Ishikawa (cell line): ENCODE measurements at regions not wholly inside any gene's neighbourhood (a gene's known extent, or its start where the extent isn't known, plus 50 kb on each side); places are given as distances from the start of the nearest gene placed in this dataset.

Experiments used
- CEBPB ChIP-seq: IDR thresholded peaks from 2 replicates; pipeline ENCODE4 v1.6.1; 2012
- EGR1 ChIP-seq: IDR thresholded peaks from 2 replicates; pipeline ENCODE4 v1.6.1; 2012
- EP300 ChIP-seq: IDR thresholded peaks from 2 replicates; pipeline ENCODE4 v1.6.1; 2012; ENCODE audit warnings: borderline replicate concordance
- NFIC ChIP-seq: IDR thresholded peaks from 2 replicates; pipeline ENCODE4 v1.6.1; 2012
- RAD21 ChIP-seq: IDR thresholded peaks from 2 replicates; pipeline ENCODE4 v1.6.1; 2012; ENCODE audit warnings: low read depth
- TAF1 ChIP-seq: IDR thresholded peaks from 2 replicates; pipeline ENCODE4 v1.6.1; 2012; ENCODE audit warnings: low read depth, mild to moderate bottlenecking
- TCF12 ChIP-seq: IDR thresholded peaks from 2 replicates; pipeline ENCODE4 v1.6.1; 2012; ENCODE audit warnings: low read depth
- TEAD4 ChIP-seq: IDR thresholded peaks from 2 replicates; pipeline ENCODE4 v1.6.1; 2012
- TF ChIP-seq, protein P1 (sequence below): IDR thresholded peaks from 2 replicates; pipeline ENCODE4 v1.6.1; 2012; ENCODE audit warnings: low read depth, mild to moderate bottlenecking
- TF ChIP-seq, protein P2 (sequence below): IDR thresholded peaks from 2 replicates; pipeline ENCODE4 v1.6.1; 2012

DNA sequence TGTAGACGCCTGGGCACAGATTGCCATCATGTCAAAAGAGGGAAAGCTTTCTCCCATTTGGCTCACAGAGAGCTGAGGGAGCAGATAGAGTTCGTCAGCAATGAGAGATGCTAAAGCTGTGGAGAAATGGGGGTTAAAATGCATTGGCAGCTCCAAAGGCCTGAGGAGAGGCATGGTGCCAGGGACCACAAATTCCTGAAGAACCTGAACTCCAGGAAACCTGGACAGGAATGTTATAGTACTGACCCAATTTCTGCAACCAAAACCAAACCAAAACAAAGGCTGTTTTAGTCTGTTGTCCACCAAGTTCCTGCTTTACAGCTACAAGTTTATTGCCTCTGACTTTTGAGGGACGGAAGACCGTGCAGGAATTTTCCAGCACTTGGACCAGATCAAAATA lies 575.7 kb downstream of the REEP3 start:
- TF ChIP-seq TAF1 (no peak), EGR1 (no peak), CEBPB (no peak), TCF12 (no peak), TEAD4 (no peak), RAD21 (no peak), NFIC (no peak), EP300 (no peak)
- TF ChIP-seq, protein P1, sequence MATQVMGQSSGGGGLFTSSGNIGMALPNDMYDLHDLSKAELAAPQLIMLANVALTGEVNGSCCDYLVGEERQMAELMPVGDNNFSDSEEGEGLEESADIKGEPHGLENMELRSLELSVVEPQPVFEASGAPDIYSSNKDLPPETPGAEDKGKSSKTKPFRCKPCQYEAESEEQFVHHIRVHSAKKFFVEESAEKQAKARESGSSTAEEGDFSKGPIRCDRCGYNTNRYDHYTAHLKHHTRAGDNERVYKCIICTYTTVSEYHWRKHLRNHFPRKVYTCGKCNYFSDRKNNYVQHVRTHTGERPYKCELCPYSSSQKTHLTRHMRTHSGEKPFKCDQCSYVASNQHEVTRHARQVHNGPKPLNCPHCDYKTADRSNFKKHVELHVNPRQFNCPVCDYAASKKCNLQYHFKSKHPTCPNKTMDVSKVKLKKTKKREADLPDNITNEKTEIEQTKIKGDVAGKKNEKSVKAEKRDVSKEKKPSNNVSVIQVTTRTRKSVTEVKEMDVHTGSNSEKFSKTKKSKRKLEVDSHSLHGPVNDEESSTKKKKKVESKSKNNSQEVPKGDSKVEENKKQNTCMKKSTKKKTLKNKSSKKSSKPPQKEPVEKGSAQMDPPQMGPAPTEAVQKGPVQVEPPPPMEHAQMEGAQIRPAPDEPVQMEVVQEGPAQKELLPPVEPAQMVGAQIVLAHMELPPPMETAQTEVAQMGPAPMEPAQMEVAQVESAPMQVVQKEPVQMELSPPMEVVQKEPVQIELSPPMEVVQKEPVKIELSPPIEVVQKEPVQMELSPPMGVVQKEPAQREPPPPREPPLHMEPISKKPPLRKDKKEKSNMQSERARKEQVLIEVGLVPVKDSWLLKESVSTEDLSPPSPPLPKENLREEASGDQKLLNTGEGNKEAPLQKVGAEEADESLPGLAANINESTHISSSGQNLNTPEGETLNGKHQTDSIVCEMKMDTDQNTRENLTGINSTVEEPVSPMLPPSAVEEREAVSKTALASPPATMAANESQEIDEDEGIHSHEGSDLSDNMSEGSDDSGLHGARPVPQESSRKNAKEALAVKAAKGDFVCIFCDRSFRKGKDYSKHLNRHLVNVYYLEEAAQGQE, result no peak
- TF ChIP-seq, protein P2, sequence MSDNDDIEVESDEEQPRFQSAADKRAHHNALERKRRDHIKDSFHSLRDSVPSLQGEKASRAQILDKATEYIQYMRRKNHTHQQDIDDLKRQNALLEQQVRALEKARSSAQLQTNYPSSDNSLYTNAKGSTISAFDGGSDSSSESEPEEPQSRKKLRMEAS, result no peak
